Upper lobe of left lung (tissue), 6 donors: ENCODE measurements at regions not wholly inside any gene's neighbourhood (a gene's known extent, or its start where the extent isn't known, plus 50 kb on each side); places are given as distances from the start of the nearest gene placed in this dataset.

Source experiments
- ATAC-seq, 2 donors: fragments of 200-7000 bp; cut with Tn5 transposase; one replicate each; pipeline ENCODE4 v1.9.1; 2022; ENCODE audit warnings: mild to moderate bottlenecking in 2 of 2, moderate library complexity in 2 of 2; ENCODE audit not compliant: low FRiP score in 2 of 2
- DNase-seq, 2 donors: peaks; one replicate each; pipeline ENCODE4 v3.0.0-alpha.2; 2019 to 2020
- H3K27ac ChIP-seq, 4 donors: fragments of 200-600 bp; sonication (generic); one replicate each; pipeline ENCODE4 v1.5.1; 2016 to 2019
- H3K27me3 ChIP-seq, 4 donors: fragments of 200-600 bp; sonication (generic); one replicate each; pipeline ENCODE4 v1.5.1; 2017 to 2019
- H3K36me3 ChIP-seq, 4 donors: fragments of 200-600 bp; sonication (generic); one replicate each; pipeline ENCODE4 v1.5.1; 2016 to 2019
- H3K4me1 ChIP-seq, 4 donors: fragments of 200-600 bp; sonication (generic); one replicate each; pipeline ENCODE4 v1.5.1; 2018 to 2019
- H3K4me3 ChIP-seq, 4 donors: fragments of 200-600 bp; sonication (generic); one replicate each; pipeline ENCODE4 v1.5.1; 2017 to 2019; ENCODE audit warnings: mild to moderate bottlenecking in 2 of 4, moderate library complexity in 1 of 4
- H3K9me3 ChIP-seq, 4 donors: fragments of 200-600 bp; sonication (generic); one replicate each; pipeline ENCODE4 v1.5.1; 2018 to 2019
- EP300 ChIP-seq, 4 donors: sonication (generic); formaldehyde crosslinking; IDR thresholded peaks; one replicate each; pipeline ENCODE4 v1.5.1; 2017; ENCODE audit warnings: antibody characterized with exemption in 4 of 4, control low read depth in 2 of 4
- POLR2A ChIP-seq, 4 donors: fragments of 450-650 bp; IDR thresholded peaks; one replicate each; pipeline ENCODE4 v1.5.1; 2016 to 2017; ENCODE audit warnings: antibody characterized with exemption in 4 of 4, mild to moderate bottlenecking in 2 of 4
- POLR2AphosphoS5 ChIP-seq, 2 donors: sonication (generic); formaldehyde crosslinking; IDR thresholded peaks; one replicate each; pipeline ENCODE4 v1.5.1; 2017; ENCODE audit warnings: antibody characterized with exemption in 2 of 2
- WGBS, 2 donors: methylation state at CpG; one replicate each; pipeline ENCODE4 v1.1.5; 2017 to 2018; 5-methylcytosine and 5-hydroxymethylcytosine counted together
- TF ChIP-seq, protein P1 (sequence below), 6 experiments: fragments of 450-650 bp in 4 of 6; fragments of 200-600 bp in 2 of 6; sonication (generic) in 2 of 6; IDR thresholded peaks; one replicate each; pipeline ENCODE4 v1.5.1; 2016 to 2019; ENCODE audit warnings: antibody characterized with exemption in 6 of 6
- donor health status: DM: no; HTN: no; CAD: no; lungs with moderate emphysema.
- donor health status: DM: no; HTN: yes; CAD: no; lungs with severe emphysema.

DNA sequence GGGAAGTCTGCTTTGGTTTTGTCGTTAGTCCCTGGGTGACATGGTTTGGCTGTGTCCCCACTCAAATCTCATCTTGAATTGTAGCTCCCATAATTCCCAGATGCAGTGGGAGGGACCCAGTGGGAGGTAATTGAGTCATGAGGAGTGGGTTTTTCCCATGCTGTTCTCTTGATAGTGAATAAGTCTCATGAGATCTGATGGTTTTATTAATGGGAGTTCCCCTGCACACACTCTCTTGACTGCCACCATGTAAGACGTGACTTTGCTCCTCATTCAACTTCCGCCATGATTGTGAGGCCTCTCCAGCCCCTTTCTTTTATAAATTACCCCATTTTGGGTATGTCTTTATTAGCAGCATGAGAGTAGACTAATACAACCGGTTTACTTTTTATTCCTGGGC is 405.8 kb upstream of the ID2 start:
- TF ChIP-seq POLR2AphosphoS5 (IDR thresholded peaks at IDR 0.05), result no peak
- TF ChIP-seq, protein P1, sequence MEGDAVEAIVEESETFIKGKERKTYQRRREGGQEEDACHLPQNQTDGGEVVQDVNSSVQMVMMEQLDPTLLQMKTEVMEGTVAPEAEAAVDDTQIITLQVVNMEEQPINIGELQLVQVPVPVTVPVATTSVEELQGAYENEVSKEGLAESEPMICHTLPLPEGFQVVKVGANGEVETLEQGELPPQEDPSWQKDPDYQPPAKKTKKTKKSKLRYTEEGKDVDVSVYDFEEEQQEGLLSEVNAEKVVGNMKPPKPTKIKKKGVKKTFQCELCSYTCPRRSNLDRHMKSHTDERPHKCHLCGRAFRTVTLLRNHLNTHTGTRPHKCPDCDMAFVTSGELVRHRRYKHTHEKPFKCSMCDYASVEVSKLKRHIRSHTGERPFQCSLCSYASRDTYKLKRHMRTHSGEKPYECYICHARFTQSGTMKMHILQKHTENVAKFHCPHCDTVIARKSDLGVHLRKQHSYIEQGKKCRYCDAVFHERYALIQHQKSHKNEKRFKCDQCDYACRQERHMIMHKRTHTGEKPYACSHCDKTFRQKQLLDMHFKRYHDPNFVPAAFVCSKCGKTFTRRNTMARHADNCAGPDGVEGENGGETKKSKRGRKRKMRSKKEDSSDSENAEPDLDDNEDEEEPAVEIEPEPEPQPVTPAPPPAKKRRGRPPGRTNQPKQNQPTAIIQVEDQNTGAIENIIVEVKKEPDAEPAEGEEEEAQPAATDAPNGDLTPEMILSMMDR (IDR thresholded peaks at IDR 0.05), result no peak
- no peak for TF ChIP-seq POLR2A (IDR thresholded peaks at IDR 0.05)
- TF ChIP-seq EP300 (IDR thresholded peaks at IDR 0.05), result no peak
- H3K36me3 ChIP-seq, result no peaks in the 10 kb centered on the region

GRCh38 chr2:8277921-8278571 is 403.8 kb upstream of the ID2 start:
- DNase-seq (no peak), ATAC-seq (no peak)
- Histone ChIP-seq H3K4me3 (no peak overlapping the region), H3K27ac (no peak overlapping the region), H3K27me3 (no peaks in the 10 kb centered on the region), H3K9me3 (no peaks in the 10 kb centered on the region), H3K4me1 (peaks cover 0 to 3% (median 0%) of the 10 kb centered on the region in 4 donors), H3K36me3 (no peaks in the 10 kb centered on the region)
- WGBS, 2 donors, result 63 to 69% methylated on average over 10 of the region's 10 CpGs
- TF ChIP-seq POLR2A (IDR thresholded peaks at IDR 0.05), result no peak
- no peak for TF ChIP-seq POLR2AphosphoS5 (IDR thresholded peaks at IDR 0.05)
- no peak for TF ChIP-seq EP300 (IDR thresholded peaks at IDR 0.05)

More for the DNA sequence above, 405.8 kb upstream of the ID2 start:
- no peaks in the 10 kb centered on the region for H3K9me3 ChIP-seq
- no peaks in the 10 kb centered on the region for H3K27me3 ChIP-seq
- no peak overlapping the region for H3K27ac ChIP-seq
- 93 to 95% methylated on average over 4 of the region's 4 CpGs for WGBS, 2 donors
- peaks cover 0 to 3% (median 0%) of the 10 kb centered on the region in 4 donors for H3K4me1 ChIP-seq
- DNase-seq (no peak), ATAC-seq (no peak)
- H3K4me3 ChIP-seq, result no peak overlapping the region

- Histone ChIP-seq H3K36me3 (no peaks in the 10 kb centered on the region), H3K27ac (no peak overlapping the region), H3K27me3 (no peaks in the 10 kb centered on the region), H3K4me1 (peaks cover 0 to 3% (median 0%) of the 10 kb centered on the region in 4 donors), H3K9me3 (no peaks in the 10 kb centered on the region), H3K4me3 (no peak overlapping the region)
- TF ChIP-seq POLR2A (IDR thresholded peaks at IDR 0.05), result no peak
- TF ChIP-seq, protein P1 (IDR thresholded peaks at IDR 0.05), result no peak
- TF ChIP-seq POLR2AphosphoS5 (IDR thresholded peaks at IDR 0.05), result no peak
- TF ChIP-seq EP300 (IDR thresholded peaks at IDR 0.05), result no peak
- DNase-seq (no peak), ATAC-seq (no peak)
- WGBS, 2 donors, result 82 to 92% methylated on average over 10 of the region's 10 CpGs
Observed at GRCh38 chr2:8278709-8279354, 403.0 kb upstream of the ID2 start.

DNA sequence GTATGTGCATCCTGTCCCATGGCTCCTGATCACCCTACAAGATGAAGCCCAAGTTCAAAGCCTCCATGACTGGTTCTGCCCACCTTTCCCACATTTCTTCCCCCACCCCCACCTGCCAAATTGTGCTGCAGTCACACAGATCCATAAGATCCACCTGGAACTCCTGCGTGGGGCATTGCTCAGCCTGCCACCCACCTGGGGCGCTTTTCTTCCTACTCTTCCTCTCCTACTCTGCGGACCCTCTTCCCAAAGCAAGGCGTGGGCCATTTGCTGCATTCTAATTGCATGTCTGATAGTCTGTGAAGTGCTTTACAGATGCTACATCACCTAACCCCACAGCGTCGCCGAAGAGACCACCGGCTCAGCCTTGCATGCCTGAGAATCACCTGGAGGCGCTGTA is 402.4 kb upstream of the ID2 start:
- Histone ChIP-seq H3K4me1 (peaks cover 0 to 3% (median 0%) of the 10 kb centered on the region in 4 donors), H3K36me3 (no peaks in the 10 kb centered on the region), H3K4me3 (no peak overlapping the region), H3K27ac (no peak overlapping the region), H3K9me3 (no peaks in the 10 kb centered on the region), H3K27me3 (no peaks in the 10 kb centered on the region)
- no peak for ATAC-seq
- no peak for DNase-seq
- WGBS, 2 donors, result 92 to 97% methylated on average over 9 of the region's 9 CpGs
- TF ChIP-seq, protein P1 (IDR thresholded peaks at IDR 0.05), result no peak
- TF ChIP-seq POLR2A (IDR thresholded peaks at IDR 0.05) (no peak), EP300 (IDR thresholded peaks at IDR 0.05) (no peak), POLR2AphosphoS5 (IDR thresholded peaks at IDR 0.05) (no peak)

DNA sequence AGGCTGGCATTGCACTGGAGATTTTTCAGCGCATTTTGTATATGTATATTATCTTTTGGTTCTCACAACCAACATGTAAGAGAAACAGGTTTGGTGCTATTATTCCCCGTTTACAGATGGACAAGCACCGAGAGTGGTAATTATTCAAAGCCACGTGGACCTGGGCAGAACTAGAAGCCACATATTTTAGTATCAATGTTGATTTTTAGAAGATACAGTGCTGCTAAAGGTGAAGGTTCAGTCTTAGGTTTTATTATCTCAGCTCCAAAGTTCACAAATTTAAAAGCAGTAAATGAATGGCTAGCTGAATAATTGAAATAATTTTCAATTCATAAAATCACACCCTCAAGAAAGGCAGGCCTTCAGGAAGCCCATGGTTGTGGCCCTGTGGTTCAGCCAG is 400.6 kb upstream of the ID2 start:
- Histone ChIP-seq H3K9me3 (no peaks in the 10 kb centered on the region), H3K27ac (no peak overlapping the region), H3K4me3 (no peak overlapping the region), H3K4me1 (peaks cover 0 to 3% (median 0%) of the 10 kb centered on the region in 4 donors), H3K36me3 (no peaks in the 10 kb centered on the region), H3K27me3 (no peaks in the 10 kb centered on the region)
- ATAC-seq, result no peak
- WGBS, 2 donors, result 86 to 91% methylated on average over 4 of the region's 4 CpGs
- no peak for TF ChIP-seq POLR2AphosphoS5 (IDR thresholded peaks at IDR 0.05)
- TF ChIP-seq EP300 (IDR thresholded peaks at IDR 0.05), result no peak
- no peak for TF ChIP-seq POLR2A (IDR thresholded peaks at IDR 0.05)
- TF ChIP-seq, protein P1 (IDR thresholded peaks at IDR 0.05), result no peak
- no peak for DNase-seq
